Kidney epithelial cell (primary cell): ENCODE measurements at regions not wholly inside any gene's neighbourhood (a gene's known extent, or its start where the extent isn't known, plus 50 kb on each side); places are given as distances from the start of the nearest gene placed in this dataset.
A peak's percentile ranks its signal among the peaks of the same experiment; 100 is the strongest.

Experiments
- DNase-seq: peaks from one replicate; pipeline ENCODE4 v3.0.0-alpha.2; 2010; ENCODE audit warnings: low read depth
- H3K27me3 ChIP-seq: 2 replicates; pipeline ENCODE4 v1.6.0; 2011; ENCODE audit warnings: low read length; ENCODE audit not compliant: control insufficient read depth, insufficient read depth
- H3K36me3 ChIP-seq: 2 replicates; pipeline ENCODE4 v1.5.1; 2011; ENCODE audit warnings: low read length; ENCODE audit not compliant: control insufficient read depth, insufficient read depth
- H3K4me3 ChIP-seq: 2 replicates; pipeline ENCODE4 v1.5.1; 2011; ENCODE audit warnings: low read depth, mild to moderate bottlenecking, control low read depth, low read length
- TF ChIP-seq, protein P1 (sequence below): IDR thresholded peaks from 2 replicates; pipeline ENCODE4 v1.5.1; 2011; ENCODE audit warnings: mild to moderate bottlenecking, moderate library complexity, low read length, control low read depth, inconsistent platforms; ENCODE audit not compliant: insufficient read depth, poor library complexity, severe bottlenecking

DNA sequence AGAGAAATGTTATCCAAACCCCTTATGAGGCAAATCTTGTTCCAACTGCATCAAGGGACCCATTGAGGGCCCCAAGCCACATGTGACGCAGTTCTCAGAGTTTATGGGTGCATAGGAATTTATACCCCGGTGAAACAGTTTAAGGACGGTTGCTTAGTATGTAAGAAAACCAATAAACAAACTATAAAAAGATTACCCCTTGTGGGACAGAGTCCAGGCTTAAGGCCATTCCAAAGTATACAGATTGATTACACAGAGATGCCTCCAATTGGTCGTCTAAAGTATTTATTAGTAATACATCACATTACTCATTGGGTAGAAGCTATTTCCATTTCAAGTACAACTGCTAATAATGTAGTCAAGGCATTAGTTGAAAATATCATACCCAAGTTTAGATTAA is 885.0 kb upstream of the MDGA2 start:
- no peak overlapping the region for H3K4me3 ChIP-seq
- TF ChIP-seq, protein P1, sequence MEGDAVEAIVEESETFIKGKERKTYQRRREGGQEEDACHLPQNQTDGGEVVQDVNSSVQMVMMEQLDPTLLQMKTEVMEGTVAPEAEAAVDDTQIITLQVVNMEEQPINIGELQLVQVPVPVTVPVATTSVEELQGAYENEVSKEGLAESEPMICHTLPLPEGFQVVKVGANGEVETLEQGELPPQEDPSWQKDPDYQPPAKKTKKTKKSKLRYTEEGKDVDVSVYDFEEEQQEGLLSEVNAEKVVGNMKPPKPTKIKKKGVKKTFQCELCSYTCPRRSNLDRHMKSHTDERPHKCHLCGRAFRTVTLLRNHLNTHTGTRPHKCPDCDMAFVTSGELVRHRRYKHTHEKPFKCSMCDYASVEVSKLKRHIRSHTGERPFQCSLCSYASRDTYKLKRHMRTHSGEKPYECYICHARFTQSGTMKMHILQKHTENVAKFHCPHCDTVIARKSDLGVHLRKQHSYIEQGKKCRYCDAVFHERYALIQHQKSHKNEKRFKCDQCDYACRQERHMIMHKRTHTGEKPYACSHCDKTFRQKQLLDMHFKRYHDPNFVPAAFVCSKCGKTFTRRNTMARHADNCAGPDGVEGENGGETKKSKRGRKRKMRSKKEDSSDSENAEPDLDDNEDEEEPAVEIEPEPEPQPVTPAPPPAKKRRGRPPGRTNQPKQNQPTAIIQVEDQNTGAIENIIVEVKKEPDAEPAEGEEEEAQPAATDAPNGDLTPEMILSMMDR: no peak
- no peaks in the 10 kb centered on the region for H3K27me3 ChIP-seq
- H3K36me3 ChIP-seq: no peaks in the 10 kb centered on the region
- no peak for DNase-seq

DNA sequence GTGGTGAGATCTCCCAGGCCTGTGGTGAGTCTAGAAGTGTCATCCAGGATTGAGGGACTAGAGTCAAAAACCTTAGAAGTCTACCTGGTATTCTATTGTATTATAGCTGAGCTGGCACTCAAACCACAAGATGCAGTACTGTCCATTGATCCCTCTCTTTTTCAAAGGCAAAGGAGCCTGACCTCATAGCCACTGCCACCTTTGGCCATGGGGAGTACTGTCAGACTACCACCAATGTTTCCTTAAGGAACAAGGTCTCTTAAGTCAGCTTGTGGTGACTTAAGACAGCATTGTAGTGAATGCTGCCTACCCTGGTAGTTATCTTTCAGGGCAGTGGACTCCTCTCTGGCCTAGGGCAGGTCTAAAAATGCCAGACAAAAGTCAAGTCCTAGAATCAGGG is 878.0 kb upstream of the MDGA2 start:
- DNase-seq: no peak
- TF ChIP-seq, protein P1: no peak
- Histone ChIP-seq H3K36me3 (no peaks in the 10 kb centered on the region), H3K4me3 (no peak overlapping the region), H3K27me3 (no peaks in the 10 kb centered on the region)

DNA sequence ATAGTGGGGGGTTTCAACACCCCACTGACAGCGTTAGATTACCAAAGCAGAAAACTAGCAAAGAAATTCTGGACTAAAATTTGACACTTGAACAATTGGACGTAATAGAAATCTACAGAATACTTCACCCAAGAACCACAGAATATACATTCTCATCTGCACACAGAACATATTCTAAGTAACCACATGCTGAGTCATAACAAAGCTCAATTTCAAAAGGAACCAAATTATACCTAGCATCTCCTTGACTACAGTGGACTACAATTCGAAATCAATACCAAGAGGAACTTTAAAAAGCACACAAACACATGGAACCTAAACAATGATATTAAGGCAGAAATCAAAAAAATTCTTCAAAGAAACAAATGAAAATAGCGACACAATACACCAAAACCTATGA is 871.6 kb upstream of the MDGA2 start:
- no peaks in the 10 kb centered on the region for H3K36me3 ChIP-seq
- no peaks in the 10 kb centered on the region for H3K27me3 ChIP-seq
- TF ChIP-seq, protein P1: no peak
- DNase-seq: no peak
- H3K4me3 ChIP-seq: no peak overlapping the region

DNA sequence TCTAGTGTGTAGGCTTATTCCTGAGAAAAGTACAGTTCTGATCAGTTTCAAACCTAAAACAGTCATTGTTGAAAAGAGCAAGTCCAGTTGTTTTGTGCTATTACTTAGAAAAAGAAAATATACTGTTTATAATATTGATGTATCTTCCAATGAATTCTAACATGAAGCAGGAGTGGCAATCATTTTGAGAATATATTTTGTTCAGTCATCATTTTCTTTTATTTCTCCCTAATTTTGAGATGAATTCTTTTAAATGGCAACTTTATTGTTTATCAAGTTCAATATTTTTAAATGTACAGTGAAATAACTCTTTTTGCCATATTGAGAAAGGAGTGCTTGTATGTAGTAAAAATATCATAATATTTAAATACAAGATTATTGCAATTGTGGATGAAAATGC is 862.2 kb upstream of the MDGA2 start:
- DNase-seq: no peak
- H3K27me3 ChIP-seq: no peaks in the 10 kb centered on the region
- H3K36me3 ChIP-seq: no peaks in the 10 kb centered on the region
- TF ChIP-seq, protein P1: no peak
- H3K4me3 ChIP-seq: no peak overlapping the region

DNA sequence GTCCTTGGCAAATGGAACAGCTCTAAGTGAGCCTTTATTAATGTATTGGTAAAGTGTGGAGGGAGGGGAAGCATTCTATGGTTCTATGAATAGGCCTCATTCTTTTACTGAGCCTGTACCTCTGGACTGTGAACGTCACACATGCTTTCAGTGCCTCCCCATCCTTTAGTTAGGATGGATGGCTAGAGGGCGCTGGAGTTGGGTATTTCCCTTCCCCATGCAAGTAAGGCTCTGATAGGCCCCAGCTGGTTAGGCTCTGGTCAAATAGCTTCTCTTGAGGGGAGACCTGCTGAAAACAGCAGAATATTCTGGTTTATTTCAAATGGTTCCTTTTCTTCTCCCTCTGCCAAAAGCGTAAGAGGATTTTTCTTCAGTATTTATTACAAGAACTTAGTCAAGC is 860.9 kb upstream of the MDGA2 start:
- TF ChIP-seq, protein P1: peak; percentile 17
- DNase-seq: no peak
- Histone ChIP-seq H3K36me3 (no peaks in the 10 kb centered on the region), H3K27me3 (no peaks in the 10 kb centered on the region), H3K4me3 (no peak overlapping the region)

DNA sequence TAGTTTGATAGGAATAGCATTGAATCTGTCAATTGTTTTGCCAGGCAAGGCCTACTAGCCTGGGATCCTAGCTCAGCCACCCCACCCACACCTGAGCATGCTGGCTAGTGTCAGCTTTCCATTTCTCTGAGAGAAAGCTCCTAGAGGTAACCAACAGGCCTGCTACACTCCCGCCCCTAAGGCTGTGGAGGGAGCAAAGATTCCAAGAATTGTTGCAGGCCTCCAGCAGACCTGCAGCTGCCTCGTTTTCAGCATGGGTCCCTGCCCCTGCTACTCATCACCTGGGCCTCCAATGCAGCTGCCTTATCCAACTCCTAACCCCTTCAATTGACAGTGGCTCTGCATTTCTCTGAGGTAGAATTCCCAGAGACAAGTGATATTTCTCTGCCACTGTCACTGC is 852.4 kb upstream of the MDGA2 start:
- no peak for DNase-seq
- Histone ChIP-seq H3K27me3 (no peaks in the 10 kb centered on the region), H3K36me3 (no peaks in the 10 kb centered on the region), H3K4me3 (no peak overlapping the region)
- TF ChIP-seq, protein P1: no peak
